OCI-LY1 (cell line): ENCODE measurements at regions not wholly inside any gene's neighbourhood (a gene's known extent, or its start where the extent isn't known, plus 50 kb on each side); places are given as distances from the start of the nearest gene placed in this dataset.

Experiments
- EZH2 ChIP-seq: fragments of 200-600 bp; sonication (generic), shearing (Covaris generic); IDR thresholded peaks from 2 replicates; pipeline ENCODE4 v1.8.0; 2017; ENCODE audit warnings: borderline replicate concordance, mixed run types, mild to moderate bottlenecking, antibody characterized with exemption, low read length, moderate library complexity, mixed read lengths
- TF ChIP-seq, protein P1 (sequence below): fragments of 200-600 bp; sonication (generic), shearing (Covaris generic); IDR thresholded peaks from 2 replicates; pipeline ENCODE4 v1.5.1; 2017; ENCODE audit warnings: mild to moderate bottlenecking, antibody characterized with exemption, low read length, moderate library complexity, mixed read lengths

DNA sequence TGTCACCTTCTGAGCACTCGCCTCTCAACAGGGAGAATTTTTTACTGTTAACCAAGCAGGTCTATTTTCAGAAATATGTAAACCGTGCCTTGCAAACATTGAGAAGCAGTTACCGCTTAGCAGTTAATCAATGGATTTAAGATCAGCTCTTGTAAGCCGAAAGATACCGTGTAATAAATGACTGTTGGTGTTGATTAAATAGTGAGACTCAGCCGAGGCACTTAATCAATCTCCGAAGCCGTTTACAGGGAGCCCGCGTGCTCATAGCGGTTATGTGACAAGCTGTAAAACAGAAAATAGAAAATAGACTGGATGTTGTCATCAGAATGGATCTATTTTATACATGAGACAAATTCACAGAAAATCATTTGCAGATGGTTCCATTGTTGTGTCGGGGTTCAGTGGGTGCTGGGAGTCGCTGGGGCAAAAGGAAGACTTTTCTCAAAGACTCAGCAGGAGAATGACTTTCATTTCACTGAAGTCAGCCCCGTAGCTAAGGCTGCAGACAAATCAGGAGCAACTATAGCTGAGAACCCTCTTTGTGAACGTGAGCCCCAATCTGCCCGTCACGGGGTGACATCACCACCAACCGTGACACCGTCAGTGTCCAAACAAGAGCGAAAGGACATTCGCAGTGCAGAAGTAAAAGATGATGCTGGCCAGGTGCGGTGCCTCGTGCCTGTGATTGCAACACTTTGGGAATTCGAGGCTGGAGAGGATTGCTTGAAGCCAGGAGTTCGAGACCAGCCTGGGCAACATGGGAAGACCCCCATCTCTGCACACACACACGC, 275.3 kb downstream of the CRLF2 start:
- TF ChIP-seq, protein P1, sequence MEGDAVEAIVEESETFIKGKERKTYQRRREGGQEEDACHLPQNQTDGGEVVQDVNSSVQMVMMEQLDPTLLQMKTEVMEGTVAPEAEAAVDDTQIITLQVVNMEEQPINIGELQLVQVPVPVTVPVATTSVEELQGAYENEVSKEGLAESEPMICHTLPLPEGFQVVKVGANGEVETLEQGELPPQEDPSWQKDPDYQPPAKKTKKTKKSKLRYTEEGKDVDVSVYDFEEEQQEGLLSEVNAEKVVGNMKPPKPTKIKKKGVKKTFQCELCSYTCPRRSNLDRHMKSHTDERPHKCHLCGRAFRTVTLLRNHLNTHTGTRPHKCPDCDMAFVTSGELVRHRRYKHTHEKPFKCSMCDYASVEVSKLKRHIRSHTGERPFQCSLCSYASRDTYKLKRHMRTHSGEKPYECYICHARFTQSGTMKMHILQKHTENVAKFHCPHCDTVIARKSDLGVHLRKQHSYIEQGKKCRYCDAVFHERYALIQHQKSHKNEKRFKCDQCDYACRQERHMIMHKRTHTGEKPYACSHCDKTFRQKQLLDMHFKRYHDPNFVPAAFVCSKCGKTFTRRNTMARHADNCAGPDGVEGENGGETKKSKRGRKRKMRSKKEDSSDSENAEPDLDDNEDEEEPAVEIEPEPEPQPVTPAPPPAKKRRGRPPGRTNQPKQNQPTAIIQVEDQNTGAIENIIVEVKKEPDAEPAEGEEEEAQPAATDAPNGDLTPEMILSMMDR = no peak
- TF ChIP-seq EZH2 = no peak
